PC-9 (cell line): ENCODE measurements at regions not wholly inside any gene's neighbourhood (a gene's known extent, or its start where the extent isn't known, plus 50 kb on each side); places are given as distances from the start of the nearest gene placed in this dataset.

Experiments
- BruUV-seq: library from RNA; stranded (reverse); fragments of 400-500 nt; replicated peaks from 2 replicates; lab custom pipeline; 2021; lab: Mats Ljungman, UMichigan
- CTCF ChIA-PET: fragments of 300-600 bp; sonication (Branson Sonifier 250); formaldehyde crosslinking; loops from one replicate; lab custom pipeline; 2022; ENCODE audit warnings: antibody characterized with exemption; lab: Charles Lee
- POLR2A ChIA-PET: fragments of 300-600 bp; sonication (Branson Sonifier 250); formaldehyde crosslinking; loops from one replicate; lab custom pipeline; 2022; ENCODE audit warnings: antibody characterized with exemption; ENCODE audit not compliant: unreplicated experiment; lab: Charles Lee
- DNase-seq, 2 experiments: peaks; one replicate each; pipeline versions ENCODE4 v3.0.0 to v3.0.0-alpha.2; 2015 to 2022; ENCODE audit warnings: mixed read lengths in 1 of 2
- H2AFZ ChIP-seq: fragments of 200-600 bp; sonication (generic); 2 replicates; pipeline ENCODE4 v1.8.1; 2017; ENCODE audit warnings: antibody characterized with exemption
- H3F3A ChIP-seq: fragments of 200-600 bp; sonication (generic); 2 replicates; pipeline ENCODE4 v1.8.1; 2017; ENCODE audit warnings: antibody characterized with exemption, mild to moderate bottlenecking, low read depth; ENCODE audit not compliant: insufficient read depth
- H3K27ac ChIP-seq: fragments of 200-600 bp; sonication (generic); 2 replicates; pipeline ENCODE4 v1.6.1; 2016; ENCODE audit warnings: mixed run types
- H3K27me3 ChIP-seq: fragments of 200-600 bp; sonication (generic); 2 replicates; pipeline ENCODE4 v1.6.1; 2016; ENCODE audit warnings: low read depth, mixed run types; ENCODE audit not compliant: insufficient read depth
- H3K36me3 ChIP-seq: fragments of 200-600 bp; sonication (generic); 2 replicates; pipeline ENCODE4 v1.6.1; 2016; ENCODE audit warnings: low read depth, mixed run types
- H3K4me1 ChIP-seq: fragments of 200-600 bp; sonication (generic); replicated peaks from 2 replicates; pipeline ENCODE4 v1.6.1; 2016; ENCODE audit warnings: mixed run types; ENCODE audit not compliant: insufficient read depth
- H3K4me2 ChIP-seq: fragments of 200-600 bp; sonication (generic); 2 replicates; pipeline ENCODE4 v1.6.1; 2017; ENCODE audit warnings: mixed run types
- H3K4me3 ChIP-seq: fragments of 200-600 bp; sonication (generic); 2 replicates; pipeline ENCODE4 v1.6.1; 2016; ENCODE audit warnings: mixed run types
- H3K79me2 ChIP-seq: fragments of 200-600 bp; sonication (generic); 2 replicates; pipeline ENCODE4 v1.6.1; 2017; ENCODE audit warnings: low read depth, mixed run types
- H3K9me2 ChIP-seq: fragments of 200-600 bp; sonication (generic); 2 replicates; pipeline ENCODE4 v1.8.1; 2017; ENCODE audit warnings: mild to moderate bottlenecking; ENCODE audit not compliant: insufficient read depth
- H3K9me3 ChIP-seq: fragments of 200-600 bp; sonication (generic); 2 replicates; pipeline ENCODE4 v1.8.1; 2016; ENCODE audit warnings: low read depth; ENCODE audit not compliant: insufficient read depth
- H4K20me1 ChIP-seq: fragments of 200-600 bp; sonication (generic); 2 replicates; pipeline ENCODE4 v1.8.1; 2017; ENCODE audit not compliant: insufficient read depth
- EZH2 ChIP-seq: fragments of 200-600 bp; sonication (generic); IDR thresholded peaks from 2 replicates; pipeline ENCODE4 v1.8.0; 2017; ENCODE audit warnings: antibody characterized with exemption, low read depth
- intact Hi-C: fragments of 100-400 bp; cut with micrococcal nuclease; formaldehyde crosslinking; loops from one replicate; pipeline ENCODE4 v1.10.0; 2022; ENCODE audit not compliant: unreplicated experiment
- TF ChIP-seq, protein P1 (sequence below): fragments of 200-600 bp; sonication (generic); conservative IDR thresholded peaks from 2 replicates; pipeline ENCODE4 v1.6.1; 2017; ENCODE audit warnings: mixed run types, antibody characterized with exemption, mild to moderate bottlenecking, moderate library complexity

DNA sequence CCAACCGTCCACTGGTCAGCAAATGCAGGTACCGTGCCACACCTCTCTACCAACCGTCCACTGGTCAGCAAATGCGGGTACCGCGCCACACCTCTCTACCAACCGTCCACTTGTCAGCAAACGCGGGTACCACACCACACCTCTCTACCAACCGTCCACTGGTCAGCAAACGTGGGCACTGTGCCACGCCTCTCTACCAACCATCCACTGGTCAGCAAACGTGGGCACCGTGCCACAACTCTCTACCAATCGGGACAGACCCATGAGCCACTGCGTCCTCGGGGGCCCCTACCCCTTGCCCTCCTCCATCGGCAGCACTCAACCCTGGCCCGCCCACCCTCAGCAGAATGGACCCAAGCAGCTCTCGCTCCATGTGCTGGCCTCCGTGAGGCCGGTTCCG is 226.4 kb upstream of the SALL3 start:
- H3K4me1 ChIP-seq = no peaks in the 10 kb centered on the region
- H3K4me2 ChIP-seq = no peak overlapping the region
- CTCF ChIA-PET = no interaction called here
- no peaks in the 10 kb centered on the region for H3K36me3 ChIP-seq
- intact Hi-C loops = no loop called here
- no peaks in the 10 kb centered on the region for H3K9me3 ChIP-seq
- no peak overlapping the region for H3K27ac ChIP-seq
- H3K79me2 ChIP-seq = no peaks in the 10 kb centered on the region
- BruUV-seq = no TSS peak
- H3K9me2 ChIP-seq = no peaks in the 10 kb centered on the region; the same call in 1 of the 2 replicates
- no peaks in the 10 kb centered on the region for H3F3A ChIP-seq
- H3K27me3 ChIP-seq = peaks cover 61% of the 10 kb centered on the region
- no peaks in the 10 kb centered on the region for H4K20me1 ChIP-seq
- H2AFZ ChIP-seq = no peak overlapping the region
- TF ChIP-seq, protein P1, sequence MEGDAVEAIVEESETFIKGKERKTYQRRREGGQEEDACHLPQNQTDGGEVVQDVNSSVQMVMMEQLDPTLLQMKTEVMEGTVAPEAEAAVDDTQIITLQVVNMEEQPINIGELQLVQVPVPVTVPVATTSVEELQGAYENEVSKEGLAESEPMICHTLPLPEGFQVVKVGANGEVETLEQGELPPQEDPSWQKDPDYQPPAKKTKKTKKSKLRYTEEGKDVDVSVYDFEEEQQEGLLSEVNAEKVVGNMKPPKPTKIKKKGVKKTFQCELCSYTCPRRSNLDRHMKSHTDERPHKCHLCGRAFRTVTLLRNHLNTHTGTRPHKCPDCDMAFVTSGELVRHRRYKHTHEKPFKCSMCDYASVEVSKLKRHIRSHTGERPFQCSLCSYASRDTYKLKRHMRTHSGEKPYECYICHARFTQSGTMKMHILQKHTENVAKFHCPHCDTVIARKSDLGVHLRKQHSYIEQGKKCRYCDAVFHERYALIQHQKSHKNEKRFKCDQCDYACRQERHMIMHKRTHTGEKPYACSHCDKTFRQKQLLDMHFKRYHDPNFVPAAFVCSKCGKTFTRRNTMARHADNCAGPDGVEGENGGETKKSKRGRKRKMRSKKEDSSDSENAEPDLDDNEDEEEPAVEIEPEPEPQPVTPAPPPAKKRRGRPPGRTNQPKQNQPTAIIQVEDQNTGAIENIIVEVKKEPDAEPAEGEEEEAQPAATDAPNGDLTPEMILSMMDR = no peak
- no peak for TF ChIP-seq EZH2
- no peak overlapping the region for H3K4me3 ChIP-seq
- no peak for DNase-seq
- POLR2A ChIA-PET = no interaction called here

DNA sequence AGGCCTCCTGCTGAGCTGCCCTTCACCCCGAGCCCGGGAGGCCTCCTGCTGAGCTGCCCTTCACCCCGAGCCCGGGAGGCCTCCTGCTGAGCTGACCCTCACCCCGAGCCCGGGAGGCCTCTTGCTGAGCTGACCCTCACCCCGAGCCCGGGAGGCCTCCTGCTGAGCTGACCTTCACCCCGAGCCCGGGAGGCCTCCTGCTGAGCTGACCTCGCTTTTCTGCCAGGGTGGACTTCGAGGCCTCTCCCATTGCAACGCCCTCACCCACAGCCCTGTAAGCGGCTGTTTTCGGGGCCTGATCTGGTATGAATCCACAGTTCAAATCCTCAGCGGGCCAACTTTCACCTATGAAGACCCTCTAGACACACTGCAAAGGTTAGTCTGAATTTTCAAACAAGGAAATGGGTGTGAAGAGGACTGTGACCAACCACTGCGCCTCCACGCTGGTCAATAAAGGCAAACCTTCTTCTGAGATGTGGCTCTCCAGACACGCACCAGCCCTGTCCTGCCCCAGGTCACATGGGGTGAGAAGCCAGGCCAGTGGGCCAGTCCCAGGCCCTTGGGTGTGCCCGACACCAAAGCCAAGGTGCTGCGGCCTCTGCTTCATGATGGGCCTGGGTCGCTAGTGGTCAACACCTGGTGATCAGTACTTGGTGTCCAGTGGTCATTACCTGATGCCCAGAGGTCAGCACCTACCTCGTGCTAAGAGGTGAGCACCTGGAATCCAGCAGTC is 225.1 kb upstream of the SALL3 start:
- ChIA-PET CTCF (no interaction called here), POLR2A (no interaction called here)
- Histone ChIP-seq H3K27ac (no peak overlapping the region), H2AFZ (no peak overlapping the region), H3K79me2 (no peaks in the 10 kb centered on the region), H3K4me1 (no peaks in the 10 kb centered on the region), H3K9me2 (no peaks in the 10 kb centered on the region; the same call in 1 of the 2 replicates), H3F3A (no peaks in the 10 kb centered on the region), H3K9me3 (no peaks in the 10 kb centered on the region), H3K27me3 (peaks cover 60% of the 10 kb centered on the region), H4K20me1 (no peaks in the 10 kb centered on the region), H3K36me3 (no peaks in the 10 kb centered on the region), H3K4me2 (no peak overlapping the region), H3K4me3 (no peak overlapping the region)
- TF ChIP-seq, protein P1 = no peak
- TF ChIP-seq EZH2 = no peak
- intact Hi-C loops = no loop called here
- DNase-seq = no peak
- BruUV-seq = no TSS peak

DNA sequence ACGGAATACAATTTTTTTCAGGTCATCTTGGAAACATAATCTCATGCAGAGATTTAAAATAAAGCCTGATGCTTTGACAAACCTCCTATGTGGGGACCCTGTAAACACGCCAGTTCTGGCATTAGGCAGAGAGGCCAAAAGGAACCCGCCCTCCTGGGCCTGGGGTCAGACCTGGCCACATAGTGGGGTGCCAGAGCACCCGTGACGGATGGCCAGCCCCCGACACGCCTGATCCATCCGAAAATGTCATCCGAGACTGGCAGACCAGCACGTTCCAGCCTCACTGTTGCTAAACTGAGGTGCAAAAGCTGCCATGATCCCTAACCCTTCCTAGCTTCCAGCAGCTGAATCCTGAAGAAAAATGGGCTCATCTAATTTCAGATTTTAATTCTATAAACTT is 222.6 kb upstream of the SALL3 start:
- Histone ChIP-seq H3K4me3 (no peak overlapping the region), H3K9me2 (no peaks in the 10 kb centered on the region; the same call in 1 of the 2 replicates), H3K79me2 (no peaks in the 10 kb centered on the region), H3K36me3 (no peaks in the 10 kb centered on the region), H2AFZ (no peak overlapping the region), H4K20me1 (no peaks in the 10 kb centered on the region), H3F3A (no peaks in the 10 kb centered on the region), H3K27ac (no peak overlapping the region), H3K27me3 (peaks cover 43% of the 10 kb centered on the region), H3K9me3 (no peaks in the 10 kb centered on the region), H3K4me2 (no peak overlapping the region), H3K4me1 (no peaks in the 10 kb centered on the region)
- no peak for DNase-seq
- ChIA-PET POLR2A (no interaction called here), CTCF (no interaction called here)
- no TSS peak for BruUV-seq
- no peak for TF ChIP-seq EZH2
- TF ChIP-seq, protein P1 = no peak
- intact Hi-C loops = no loop called here
